ENCODE measurements at regions not wholly inside any gene's neighbourhood (a gene's known extent, or its start where the extent isn't known, plus 50 kb on each side); places are given as distances from the start of the nearest gene placed in this dataset.

- no peak for TF ChIP-seq CTCF (IDR thresholded peaks at IDR 0.05)
- ATAC-seq (ENCODE audit: low FRiP score) (no peak), DNase-seq (ENCODE audit: low spot score) (no peak)
Observed at GRCh38 chr10:24010436-24010970, 198.4 kb upstream of the KIAA1217 start.

- DNase-seq (ENCODE audit: low spot score) = no peak
- TF ChIP-seq CTCF (IDR thresholded peaks at IDR 0.05) = no peak
- no peak for ATAC-seq (ENCODE audit: low FRiP score)
Observed at GRCh38 chr10:24012249-24012803, 196.6 kb upstream of the KIAA1217 start.

GRCh38 chr10:24027107-24027506 is 181.8 kb upstream of the KIAA1217 start:
- ATAC-seq (ENCODE audit: low FRiP score) = no peak
- TF ChIP-seq CTCF (IDR thresholded peaks at IDR 0.05) = no peak
- DNase-seq (ENCODE audit: low spot score) = no peak

GRCh38 chr10:24034571-24034970 is 174.4 kb upstream of the KIAA1217 start:
- no peak for TF ChIP-seq CTCF (IDR thresholded peaks at IDR 0.05)
- DNase-seq (ENCODE audit: low spot score) (no peak), ATAC-seq (ENCODE audit: low FRiP score) (no peak)

GRCh38 chr10:24035761-24036160 is 173.2 kb upstream of the KIAA1217 start:
- DNase-seq (ENCODE audit: low spot score) (no peak), ATAC-seq (ENCODE audit: low FRiP score) (no peak)
- no peak for TF ChIP-seq CTCF (IDR thresholded peaks at IDR 0.05)

- DNase-seq (ENCODE audit: low spot score) (no peak), ATAC-seq (ENCODE audit: low FRiP score) (no peak)
- TF ChIP-seq CTCF (IDR thresholded peaks at IDR 0.05) = no peak
Observed at GRCh38 chr10:24039315-24039714, 169.6 kb upstream of the KIAA1217 start.

- no peak for ATAC-seq (ENCODE audit: low FRiP score)
- no peak for TF ChIP-seq CTCF (IDR thresholded peaks at IDR 0.05)
- no peak for DNase-seq (ENCODE audit: low spot score)
Observed at GRCh38 chr10:24039897-24040296, 169.0 kb upstream of the KIAA1217 start.
